Cardiac muscle cell (in vitro differentiated cells and primary cell): ENCODE measurements at regions not wholly inside any gene's neighbourhood (a gene's known extent, or its start where the extent isn't known, plus 50 kb on each side); places are given as distances from the start of the nearest gene placed in this dataset.

Source experiments
- DNase-seq, 2 donors: peaks; one replicate each; pipeline versions ENCODE4 v3.0.0 to v3.0.0-alpha.2; 2010 to 2017; ENCODE audit warnings: low read depth in 1 of 2, low spot score in 1 of 2
- H3K27ac ChIP-seq: fragments of 200-600 bp; sonication (generic); 2 replicates; pipeline ENCODE4 v1.5.1; 2016
- H3K27me3 ChIP-seq: fragments of 200-600 bp; sonication (generic); 2 replicates; pipeline ENCODE4 v1.6.0; 2016; ENCODE audit warnings: control low read depth
- H3K36me3 ChIP-seq: fragments of 200-600 bp; sonication (generic); 2 replicates; pipeline ENCODE4 v1.5.1; 2016; ENCODE audit warnings: control low read depth
- H3K4me1 ChIP-seq: fragments of 200-600 bp; sonication (generic); 2 replicates; pipeline ENCODE4 v1.8.1; 2017; ENCODE audit warnings: low read depth, mild to moderate bottlenecking, mixed run types
- H3K4me3 ChIP-seq: fragments of 200-600 bp; sonication (generic); 2 replicates; pipeline ENCODE4 v1.5.1; 2016; ENCODE audit warnings: mild to moderate bottlenecking
- H3K9me3 ChIP-seq: fragments of 200-600 bp; sonication (generic); 2 replicates; pipeline ENCODE4 v1.5.1; 2017; ENCODE audit warnings: low read depth, mild to moderate bottlenecking, control low read depth
- TF ChIP-seq, protein P1 (sequence below): IDR thresholded peaks from 2 replicates; pipeline ENCODE4 v1.5.1; 2012; ENCODE audit warnings: low read depth, mild to moderate bottlenecking, low read length

DNA sequence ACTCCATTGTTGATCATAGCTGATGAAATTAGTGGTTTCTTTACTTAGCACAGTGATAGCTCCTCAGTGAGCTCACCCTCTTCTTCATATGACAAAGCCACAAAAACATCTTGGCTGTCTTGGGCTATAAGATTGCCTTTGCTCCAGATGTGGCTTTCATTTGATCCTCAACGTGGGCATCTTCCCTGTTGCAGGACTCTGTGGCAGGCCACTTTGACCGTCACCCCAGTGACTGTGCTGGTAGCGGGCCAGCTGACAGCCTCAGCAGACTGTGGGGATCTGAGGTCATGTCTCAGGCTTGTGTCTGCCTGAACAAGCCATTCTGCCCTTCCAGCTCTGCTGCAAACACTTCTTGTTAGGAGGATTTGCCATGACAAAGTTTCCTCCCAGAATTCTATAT lies 422.2 kb downstream of the NR2F1-AS1 start:
- Histone ChIP-seq H3K4me3 (no peak overlapping the region), H3K9me3 (no peaks in the 10 kb centered on the region), H3K27ac (no peak overlapping the region), H3K36me3 (no peaks in the 10 kb centered on the region), H3K4me1 (no peaks in the 10 kb centered on the region), H3K27me3 (peaks cover 81% of the 10 kb centered on the region)
- TF ChIP-seq, protein P1, sequence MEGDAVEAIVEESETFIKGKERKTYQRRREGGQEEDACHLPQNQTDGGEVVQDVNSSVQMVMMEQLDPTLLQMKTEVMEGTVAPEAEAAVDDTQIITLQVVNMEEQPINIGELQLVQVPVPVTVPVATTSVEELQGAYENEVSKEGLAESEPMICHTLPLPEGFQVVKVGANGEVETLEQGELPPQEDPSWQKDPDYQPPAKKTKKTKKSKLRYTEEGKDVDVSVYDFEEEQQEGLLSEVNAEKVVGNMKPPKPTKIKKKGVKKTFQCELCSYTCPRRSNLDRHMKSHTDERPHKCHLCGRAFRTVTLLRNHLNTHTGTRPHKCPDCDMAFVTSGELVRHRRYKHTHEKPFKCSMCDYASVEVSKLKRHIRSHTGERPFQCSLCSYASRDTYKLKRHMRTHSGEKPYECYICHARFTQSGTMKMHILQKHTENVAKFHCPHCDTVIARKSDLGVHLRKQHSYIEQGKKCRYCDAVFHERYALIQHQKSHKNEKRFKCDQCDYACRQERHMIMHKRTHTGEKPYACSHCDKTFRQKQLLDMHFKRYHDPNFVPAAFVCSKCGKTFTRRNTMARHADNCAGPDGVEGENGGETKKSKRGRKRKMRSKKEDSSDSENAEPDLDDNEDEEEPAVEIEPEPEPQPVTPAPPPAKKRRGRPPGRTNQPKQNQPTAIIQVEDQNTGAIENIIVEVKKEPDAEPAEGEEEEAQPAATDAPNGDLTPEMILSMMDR = no peak
- no peak for DNase-seq

DNA sequence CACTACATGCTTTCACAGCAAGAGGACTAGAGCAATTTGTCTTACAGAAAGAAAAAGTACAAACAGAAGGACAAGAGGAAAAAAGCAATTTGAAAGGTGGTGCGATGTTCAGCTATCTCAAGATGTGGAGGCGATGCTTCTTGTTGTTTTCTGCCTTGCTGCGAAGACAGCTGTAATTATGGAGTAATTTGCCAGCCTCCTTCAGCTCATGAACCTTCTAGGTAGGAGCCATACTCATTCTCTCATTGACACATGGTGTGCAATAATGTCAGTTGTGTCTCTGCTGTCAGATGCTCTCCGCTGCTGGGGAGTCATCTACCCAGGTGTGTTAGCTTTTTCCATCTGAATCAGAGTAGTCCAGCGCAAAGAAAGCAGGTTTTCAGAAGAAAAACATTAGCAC lies 424.5 kb downstream of the NR2F1-AS1 start:
- TF ChIP-seq, protein P1 = no peak
- H3K9me3 ChIP-seq = no peaks in the 10 kb centered on the region
- DNase-seq = no peak
- H3K4me1 ChIP-seq = no peaks in the 10 kb centered on the region
- H3K27ac ChIP-seq = no peak overlapping the region
- H3K4me3 ChIP-seq = no peak overlapping the region
- no peaks in the 10 kb centered on the region for H3K36me3 ChIP-seq
- peaks cover 85% of the 10 kb centered on the region for H3K27me3 ChIP-seq

DNA sequence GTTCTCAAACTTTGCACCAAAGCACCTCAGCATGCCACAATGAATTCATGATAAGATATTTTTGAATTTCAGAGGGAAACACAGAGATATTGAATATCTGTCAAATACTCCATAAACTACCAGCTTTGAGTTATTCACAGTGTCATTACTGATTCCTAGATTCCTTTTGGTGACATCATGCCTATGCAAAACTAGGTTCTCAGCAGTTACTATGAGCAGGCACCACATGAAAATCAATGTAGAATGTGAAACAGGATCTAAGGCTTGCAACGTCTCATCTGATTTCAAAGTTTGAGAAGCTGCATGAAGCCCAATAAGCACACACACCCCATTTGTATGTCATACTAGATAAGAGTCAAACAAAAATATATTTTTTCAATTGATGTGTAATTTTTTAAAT lies 426.5 kb downstream of the NR2F1-AS1 start:
- Histone ChIP-seq H3K27ac (no peak overlapping the region), H3K4me3 (no peak overlapping the region), H3K36me3 (no peaks in the 10 kb centered on the region), H3K4me1 (no peaks in the 10 kb centered on the region), H3K27me3 (peaks cover 77% of the 10 kb centered on the region), H3K9me3 (no peaks in the 10 kb centered on the region)
- TF ChIP-seq, protein P1 = no peak
- no peak for DNase-seq

DNA sequence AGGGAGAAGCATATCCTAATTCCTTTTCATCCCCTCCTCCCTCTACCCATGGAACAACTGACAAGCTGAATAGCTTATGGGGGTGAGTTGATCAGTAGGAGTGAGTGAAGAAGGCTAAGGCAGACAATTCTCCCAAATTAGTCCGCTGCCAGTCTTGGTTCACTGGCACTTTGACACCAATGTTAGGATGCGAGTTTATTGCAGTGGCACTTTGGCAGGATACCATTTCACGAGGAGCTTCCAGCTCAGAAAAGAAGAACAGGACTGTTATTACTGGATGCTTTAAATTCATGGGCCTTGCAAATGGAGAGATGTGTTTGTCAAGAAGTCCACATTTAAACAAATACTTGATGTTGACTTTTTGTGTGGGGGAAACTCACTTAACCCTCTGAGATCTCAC lies 427.6 kb downstream of the NR2F1-AS1 start:
- DNase-seq = no peak
- no peaks in the 10 kb centered on the region for H3K9me3 ChIP-seq
- peaks cover 70% of the 10 kb centered on the region for H3K27me3 ChIP-seq
- H3K4me3 ChIP-seq = no peak overlapping the region
- TF ChIP-seq, protein P1 = no peak
- no peak overlapping the region for H3K27ac ChIP-seq
- no peaks in the 10 kb centered on the region for H3K36me3 ChIP-seq
- no peaks in the 10 kb centered on the region for H3K4me1 ChIP-seq

DNA sequence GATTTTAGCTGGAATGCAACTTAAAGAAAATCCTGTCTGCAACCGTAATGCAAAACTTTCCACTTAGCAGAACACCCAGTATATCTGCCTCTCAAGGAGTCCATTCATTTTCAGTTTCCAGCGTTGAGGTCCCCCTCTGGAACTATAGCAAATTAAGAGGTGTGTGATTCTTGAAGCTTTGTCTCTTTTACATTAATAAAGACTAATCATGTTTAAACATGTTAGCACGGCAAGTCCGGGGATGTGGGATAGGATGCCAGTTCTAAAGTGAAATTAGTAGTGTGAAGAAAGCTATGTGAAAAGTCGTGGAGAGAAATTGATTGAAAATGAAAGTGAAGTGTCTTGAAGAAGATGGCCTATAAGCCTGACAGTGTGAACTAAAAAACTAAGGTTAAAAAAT lies 429.1 kb downstream of the NR2F1-AS1 start:
- Histone ChIP-seq H3K9me3 (no peaks in the 10 kb centered on the region), H3K4me3 (no peak overlapping the region)
- TF ChIP-seq, protein P1 = no peak

DNA sequence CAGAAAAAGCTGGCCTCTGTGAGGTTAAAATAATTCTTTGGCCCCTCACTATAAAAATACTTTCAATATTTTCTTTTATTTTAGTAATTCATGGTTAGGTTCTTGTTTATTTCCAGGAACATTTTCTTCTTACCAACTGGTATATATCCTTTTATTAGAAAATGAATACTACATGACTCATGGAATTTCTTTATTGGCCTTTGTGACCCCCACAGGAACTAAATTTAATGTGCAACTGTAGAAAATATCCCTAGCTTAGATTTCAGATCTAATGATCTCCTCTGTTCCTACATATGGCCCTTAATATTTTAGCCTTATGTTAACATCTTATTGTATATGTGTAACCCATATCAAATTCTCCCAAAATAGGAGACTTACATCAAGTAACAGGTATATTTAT lies 429.9 kb downstream of the NR2F1-AS1 start:
- Histone ChIP-seq H3K4me1 (no peaks in the 10 kb centered on the region), H3K4me3 (no peak overlapping the region), H3K27me3 (peaks cover 76% of the 10 kb centered on the region), H3K36me3 (no peaks in the 10 kb centered on the region), H3K9me3 (no peaks in the 10 kb centered on the region), H3K27ac (no peak overlapping the region)
- DNase-seq = no peak
- TF ChIP-seq, protein P1 = no peak

More for the DNA sequence above, 429.1 kb downstream of the NR2F1-AS1 start:
- DNase-seq = no peak
- Histone ChIP-seq H3K4me1 (no peaks in the 10 kb centered on the region), H3K36me3 (no peaks in the 10 kb centered on the region), H3K27ac (no peak overlapping the region), H3K27me3 (peaks cover 76% of the 10 kb centered on the region)
